Liver (tissue), 8 donors: ENCODE measurements at regions not wholly inside any gene's neighbourhood (a gene's known extent, or its start where the extent isn't known, plus 50 kb on each side); places are given as distances from the start of the nearest gene placed in this dataset.

Experiments used
- DNase-seq: peaks from one replicate; pipeline ENCODE4 v3.0.0-alpha.2; 2017; ENCODE audit warnings: low spot score
- H3K27ac ChIP-seq, 2 donors: one replicate each; pipeline ENCODE4 v1.7.0; 2013; ENCODE audit warnings: inconsistent platforms in 2 of 2, low read length in 2 of 2, control low read depth in 1 of 2, low read depth in 1 of 2, mild to moderate bottlenecking in 1 of 2
- H3K27me3 ChIP-seq, 4 donors: one replicate each; pipeline versions ENCODE4 v1.6.1 to v1.7.0; 2013; ENCODE audit warnings: low read length in 3 of 4, inconsistent platforms in 1 of 4, mild to moderate bottlenecking in 1 of 4, moderate library complexity in 1 of 4; ENCODE audit not compliant: control insufficient read depth in 4 of 4, insufficient read depth in 4 of 4
- H3K36me3 ChIP-seq, 4 donors: one replicate each; pipeline versions ENCODE4 v1.6.1 to v1.7.0; 2013; ENCODE audit warnings: low read length in 3 of 4, mild to moderate bottlenecking in 3 of 4, low read depth in 1 of 4, moderate library complexity in 1 of 4; ENCODE audit not compliant: control insufficient read depth in 4 of 4, insufficient read depth in 3 of 4
- H3K4me1 ChIP-seq, 4 donors: one replicate each; pipeline versions ENCODE4 v1.6.1 to v1.7.0; 2013; ENCODE audit warnings: low read length in 3 of 4, mild to moderate bottlenecking in 3 of 4, moderate library complexity in 1 of 4; ENCODE audit not compliant: control insufficient read depth in 4 of 4, insufficient read depth in 4 of 4
- H3K4me3 ChIP-seq, 3 donors: one replicate each; pipeline versions ENCODE4 v1.6.1 to v1.7.0; 2013; ENCODE audit warnings: low read length in 3 of 3, control low read depth in 1 of 3, low read depth in 1 of 3, mild to moderate bottlenecking in 1 of 3
- H3K9ac ChIP-seq, 2 donors: one replicate each; pipeline ENCODE4 v1.7.0; 2013; ENCODE audit warnings: low read length in 2 of 2, mild to moderate bottlenecking in 2 of 2, moderate library complexity in 2 of 2, control low read depth in 1 of 2, low read depth in 1 of 2
- H3K9me3 ChIP-seq, 4 donors: one replicate each; pipeline versions ENCODE4 v1.6.1 to v1.7.0; 2013; ENCODE audit warnings: low read length in 3 of 4; ENCODE audit not compliant: control insufficient read depth in 4 of 4
- CTCF ChIP-seq: fragments of 150-350 bp; IDR thresholded peaks from 2 replicates; pipeline ENCODE4 v1.5.1; 2017; ENCODE audit warnings: improper control_type of control experiment, low read depth, low read length; ENCODE audit not compliant: missing input control
- EGR1 ChIP-seq, 2 donors: IDR thresholded peaks; 2 replicates each; pipeline ENCODE4 v1.6.1; 2016 to 2018; ENCODE audit warnings: antibody characterized with exemption in 2 of 2, low read depth in 2 of 2
- FOXA1 ChIP-seq: IDR thresholded peaks from 2 replicates; pipeline ENCODE4 v1.6.1; 2016; ENCODE audit warnings: antibody characterized with exemption
- HNF4A ChIP-seq, 2 donors: conservative IDR thresholded peaks; 2 replicates each; pipeline ENCODE4 v1.6.1; 2016; ENCODE audit warnings: antibody characterized with exemption in 2 of 2, mild to moderate bottlenecking in 2 of 2
- HNF4G ChIP-seq: IDR thresholded peaks from 2 replicates; pipeline ENCODE4 v1.6.1; 2016; ENCODE audit warnings: antibody characterized with exemption
- JUND ChIP-seq, 2 donors: IDR thresholded peaks; 2 replicates each; pipeline ENCODE4 v1.6.1; 2016; ENCODE audit warnings: antibody characterized with exemption in 2 of 2
- NR2F2 ChIP-seq: IDR thresholded peaks from 2 replicates; pipeline ENCODE4 v1.6.1; 2016; ENCODE audit warnings: antibody characterized with exemption
- RAD21 ChIP-seq, 2 donors: IDR thresholded peaks; 2 replicates each; pipeline ENCODE4 v1.6.1; 2016; ENCODE audit warnings: antibody characterized with exemption in 2 of 2, mild to moderate bottlenecking in 2 of 2
- SP1 ChIP-seq: IDR thresholded peaks from 2 replicates; pipeline ENCODE4 v1.6.1; 2018; ENCODE audit warnings: antibody characterized with exemption, mild to moderate bottlenecking
- TAF1 ChIP-seq: conservative IDR thresholded peaks from 2 replicates; pipeline ENCODE4 v1.6.1; 2016; ENCODE audit warnings: antibody characterized with exemption, mild to moderate bottlenecking
- YY1 ChIP-seq: IDR thresholded peaks from 2 replicates; pipeline ENCODE4 v1.6.1; 2016; ENCODE audit warnings: antibody characterized with exemption, mild to moderate bottlenecking
- WGBS: extraction: QIAGEN DNeasy Blood & Tissue Kit; methylation state at CpG from one replicate; pipeline ENCODE4 v1.1.7; 2013; 5-methylcytosine and 5-hydroxymethylcytosine counted together
- TF ChIP-seq, protein P1 (sequence below): IDR thresholded peaks from 2 replicates; pipeline ENCODE4 v1.6.1; 2016; ENCODE audit warnings: antibody characterized with exemption
- TF ChIP-seq, protein P2 (sequence below): IDR thresholded peaks from 2 replicates; pipeline ENCODE4 v1.6.1; 2016; ENCODE audit warnings: antibody characterized with exemption, mild to moderate bottlenecking
- donor health status: healthy.
- donor health status: healthy.
- donor health status: healthy.
- donor health status: healthy.
- donor health status: healthy.

- WGBS = 89% methylated on average over 3 of the region's 3 CpGs
- TF ChIP-seq YY1 = no peak
- no peak for TF ChIP-seq HNF4G
- TF ChIP-seq, protein P1, sequence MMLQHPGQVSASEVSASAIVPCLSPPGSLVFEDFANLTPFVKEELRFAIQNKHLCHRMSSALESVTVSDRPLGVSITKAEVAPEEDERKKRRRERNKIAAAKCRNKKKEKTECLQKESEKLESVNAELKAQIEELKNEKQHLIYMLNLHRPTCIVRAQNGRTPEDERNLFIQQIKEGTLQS = no peak
- TF ChIP-seq, protein P2, sequence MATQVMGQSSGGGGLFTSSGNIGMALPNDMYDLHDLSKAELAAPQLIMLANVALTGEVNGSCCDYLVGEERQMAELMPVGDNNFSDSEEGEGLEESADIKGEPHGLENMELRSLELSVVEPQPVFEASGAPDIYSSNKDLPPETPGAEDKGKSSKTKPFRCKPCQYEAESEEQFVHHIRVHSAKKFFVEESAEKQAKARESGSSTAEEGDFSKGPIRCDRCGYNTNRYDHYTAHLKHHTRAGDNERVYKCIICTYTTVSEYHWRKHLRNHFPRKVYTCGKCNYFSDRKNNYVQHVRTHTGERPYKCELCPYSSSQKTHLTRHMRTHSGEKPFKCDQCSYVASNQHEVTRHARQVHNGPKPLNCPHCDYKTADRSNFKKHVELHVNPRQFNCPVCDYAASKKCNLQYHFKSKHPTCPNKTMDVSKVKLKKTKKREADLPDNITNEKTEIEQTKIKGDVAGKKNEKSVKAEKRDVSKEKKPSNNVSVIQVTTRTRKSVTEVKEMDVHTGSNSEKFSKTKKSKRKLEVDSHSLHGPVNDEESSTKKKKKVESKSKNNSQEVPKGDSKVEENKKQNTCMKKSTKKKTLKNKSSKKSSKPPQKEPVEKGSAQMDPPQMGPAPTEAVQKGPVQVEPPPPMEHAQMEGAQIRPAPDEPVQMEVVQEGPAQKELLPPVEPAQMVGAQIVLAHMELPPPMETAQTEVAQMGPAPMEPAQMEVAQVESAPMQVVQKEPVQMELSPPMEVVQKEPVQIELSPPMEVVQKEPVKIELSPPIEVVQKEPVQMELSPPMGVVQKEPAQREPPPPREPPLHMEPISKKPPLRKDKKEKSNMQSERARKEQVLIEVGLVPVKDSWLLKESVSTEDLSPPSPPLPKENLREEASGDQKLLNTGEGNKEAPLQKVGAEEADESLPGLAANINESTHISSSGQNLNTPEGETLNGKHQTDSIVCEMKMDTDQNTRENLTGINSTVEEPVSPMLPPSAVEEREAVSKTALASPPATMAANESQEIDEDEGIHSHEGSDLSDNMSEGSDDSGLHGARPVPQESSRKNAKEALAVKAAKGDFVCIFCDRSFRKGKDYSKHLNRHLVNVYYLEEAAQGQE = no peak
- TF ChIP-seq NR2F2 = no peak
- TF ChIP-seq EGR1 (IDR thresholded peaks at IDR 0.05; ENCODE audit: low read depth in 2 of 2) = no peak
- no peak for TF ChIP-seq JUND (IDR thresholded peaks at IDR 0.05)
- no peak for TF ChIP-seq FOXA1
- no peak for TF ChIP-seq CTCF
- TF ChIP-seq SP1 = no peak
- TF ChIP-seq TAF1 = no peak
- TF ChIP-seq RAD21 (IDR thresholded peaks at IDR 0.05) = no peak
- Histone ChIP-seq H3K27ac (no peak overlapping the region), H3K9me3 (no peaks in the 10 kb centered on the region), H3K9ac (no peak overlapping the region), H3K27me3 (no peaks in the 10 kb centered on the region), H3K4me1 (no peaks in the 10 kb centered on the region), H3K36me3 (no peaks in the 10 kb centered on the region), H3K4me3 (no peak overlapping the region)
- no peak for DNase-seq
Measured at GRCh38 chr6:134680021-134680420, 269.9 kb downstream of the ALDH8A1 start.

DNA sequence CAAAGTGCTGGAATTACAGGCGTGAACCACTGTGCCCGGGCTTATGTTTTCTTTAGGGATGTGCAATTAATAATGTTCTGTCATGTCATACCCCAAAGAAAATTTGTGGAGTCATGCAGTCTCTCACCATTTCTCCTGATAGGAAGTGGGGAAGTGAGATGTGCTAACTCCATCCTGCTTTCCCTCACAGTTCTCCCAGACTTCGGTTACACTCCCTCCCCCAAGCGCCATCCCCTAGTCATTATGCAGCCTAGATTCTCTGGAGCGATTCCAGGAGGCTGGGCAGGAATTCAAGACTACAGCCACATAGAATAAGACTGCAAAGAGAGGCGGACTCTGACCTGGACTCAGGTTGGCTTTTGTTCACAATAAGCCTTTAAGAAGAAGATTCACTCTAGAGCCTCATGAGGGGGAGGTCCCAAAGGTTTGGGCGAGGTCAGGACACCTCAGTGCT, 271.4 kb downstream of the ALDH8A1 start:
- Histone ChIP-seq H3K27ac (no peak overlapping the region), H3K27me3 (no peaks in the 10 kb centered on the region), H3K4me3 (no peak overlapping the region), H3K9ac (no peak overlapping the region), H3K36me3 (no peaks in the 10 kb centered on the region), H3K9me3 (no peaks in the 10 kb centered on the region), H3K4me1 (no peaks in the 10 kb centered on the region)
- TF ChIP-seq HNF4A (conservative IDR thresholded peaks at IDR 0.05) = peak in 1 of 2 donors; percentile 12
- TF ChIP-seq JUND (IDR thresholded peaks at IDR 0.05) = no peak
- peak in 1 of 2 donors; percentile 6 for TF ChIP-seq RAD21 (IDR thresholded peaks at IDR 0.05)
- WGBS = 64% methylated on average over 7 of the region's 7 CpGs
- DNase-seq = no peak
